ENCODE measurements at regions not wholly inside any gene's neighbourhood (a gene's known extent, or its start where the extent isn't known, plus 50 kb on each side); places are given as distances from the start of the nearest gene placed in this dataset.

DNA sequence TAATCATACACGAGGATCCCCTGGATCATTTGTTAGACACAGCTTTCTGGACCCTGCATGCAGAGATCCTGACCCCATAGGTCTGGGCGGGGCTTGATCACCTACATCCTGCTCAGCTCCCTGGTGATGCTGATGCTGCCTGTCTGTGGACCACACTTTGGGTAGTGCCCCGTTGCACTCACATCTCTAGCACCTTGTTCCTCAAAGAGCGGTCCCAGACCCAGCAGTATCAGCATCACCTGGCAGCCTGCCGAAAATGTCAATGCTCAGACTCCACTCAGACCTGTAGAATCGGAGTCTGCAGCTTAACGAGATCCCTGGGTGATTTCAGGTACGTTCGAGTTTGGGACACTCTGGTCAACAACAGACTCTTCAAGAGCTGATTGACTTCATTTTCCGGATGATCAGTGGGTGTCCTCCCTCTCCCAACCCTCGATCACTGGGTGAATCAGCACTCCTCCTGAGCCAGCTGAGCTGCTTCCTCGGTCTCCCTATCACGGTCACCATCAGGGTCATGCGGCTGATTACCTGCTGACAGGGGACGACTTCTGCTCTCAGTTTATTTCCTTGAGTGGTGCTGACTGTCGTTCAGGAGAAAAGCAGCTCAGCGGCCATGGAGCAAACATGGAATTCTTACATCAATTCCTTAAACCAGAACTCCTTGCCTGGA is 150.6 kb upstream of the RAB12 start:
- no peak for DNase-seq (ENCODE audit: low read depth in 2 of 2)

GRCh38 chr18:8460748-8461147 is 148.5 kb upstream of the RAB12 start:
- DNase-seq (ENCODE audit: low read depth in 2 of 2), result no peak

DNA sequence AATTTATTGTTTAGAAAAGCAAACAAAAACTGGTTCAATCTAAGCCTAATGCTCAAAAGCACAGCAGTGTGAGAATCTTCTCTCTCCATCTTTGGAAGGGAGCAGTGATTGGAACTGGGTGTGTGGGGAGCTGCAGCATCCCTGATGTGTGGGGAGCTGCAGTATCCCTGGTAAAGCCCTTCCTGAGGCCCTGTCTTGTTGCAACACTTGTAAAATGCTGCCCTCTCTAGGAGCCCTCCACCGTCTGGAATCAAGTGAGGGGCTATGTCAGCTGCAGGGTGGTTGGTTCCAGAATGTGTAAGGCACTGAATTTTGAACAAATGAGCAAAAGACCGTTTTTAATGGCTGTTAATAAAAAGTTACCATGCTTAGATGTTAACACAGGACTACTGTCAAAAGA is 147.7 kb upstream of the RAB12 start:
- no peak for DNase-seq (ENCODE audit: low read depth in 2 of 2)

GRCh38 chr18:8462651-8463185 is 146.5 kb upstream of the RAB12 start:
- DNase-seq (ENCODE audit: low read depth in 2 of 2), result no peak

- DNase-seq (ENCODE audit: low read depth in 2 of 2), result no peak
Measured at GRCh38 chr18:8463791-8464190, 145.4 kb upstream of the RAB12 start.

- no peak for DNase-seq (ENCODE audit: low read depth in 2 of 2)
Measured at GRCh38 chr18:8468191-8468590, 141.0 kb upstream of the RAB12 start.

GRCh38 chr18:8468921-8469335 is 140.3 kb upstream of the RAB12 start:
- peak; percentile 40 to 83 for DNase-seq (ENCODE audit: low read depth in 2 of 2)

DNA sequence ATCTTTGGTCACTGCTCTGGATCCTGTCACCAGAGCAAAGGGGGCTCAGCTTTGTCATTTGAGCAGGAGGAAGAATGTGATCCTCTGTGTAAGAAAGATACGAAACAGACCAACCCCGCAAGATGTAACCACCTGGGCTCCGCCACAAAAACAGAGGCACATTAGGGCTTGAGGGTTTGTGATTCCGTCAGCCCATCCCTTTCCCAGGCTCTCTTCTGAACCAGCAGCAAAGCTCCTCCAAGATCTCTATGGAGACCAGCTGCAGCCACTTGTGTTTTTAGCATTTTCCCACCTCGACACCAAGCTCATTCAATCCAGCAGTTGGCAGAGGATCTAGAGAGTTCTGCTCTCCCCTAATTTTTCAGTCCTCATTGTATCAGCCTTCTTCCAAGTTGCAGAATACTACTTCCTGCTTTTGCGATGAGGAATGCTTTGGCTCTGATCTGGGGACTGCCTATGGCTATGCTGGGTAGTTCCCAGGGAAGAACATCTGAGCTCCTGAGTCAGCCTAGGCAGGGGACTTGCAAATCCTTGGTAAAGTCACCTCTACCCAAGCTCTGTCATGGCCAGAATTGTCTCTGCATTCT is 139.6 kb upstream of the RAB12 start:
- DNase-seq (ENCODE audit: low read depth in 2 of 2), result peak in 1 of 2 donors; percentile 49

DNA sequence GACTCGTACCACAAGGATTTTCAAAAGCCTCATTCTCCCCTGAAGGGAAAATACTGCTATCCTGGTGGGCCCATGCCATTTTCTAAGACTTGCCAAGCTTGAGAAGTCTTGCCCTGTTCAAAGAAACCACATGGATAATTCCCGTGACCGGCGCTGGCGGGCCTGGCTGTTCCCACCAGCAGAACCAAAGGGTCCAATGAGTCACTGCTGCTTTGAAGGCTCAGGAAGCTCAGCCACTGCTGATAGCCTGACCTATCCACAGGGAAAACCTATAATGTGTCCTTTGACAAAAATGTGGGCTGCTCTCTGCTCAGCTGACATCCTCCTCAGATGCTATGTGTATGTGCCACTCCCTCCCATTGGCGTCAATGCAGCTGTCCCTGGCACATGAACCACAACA is 137.9 kb upstream of the RAB12 start:
- DNase-seq (ENCODE audit: low read depth in 2 of 2), result peak; percentile 40 to 70

- no peak for DNase-seq (ENCODE audit: low read depth in 2 of 2)
Measured at GRCh38 chr18:8474661-8475060, 134.6 kb upstream of the RAB12 start.

GRCh38 chr18:8477615-8478014 is 131.6 kb upstream of the RAB12 start:
- no peak for DNase-seq (ENCODE audit: low read depth in 2 of 2)

- DNase-seq (ENCODE audit: low read depth in 2 of 2), result peak; percentile 11 to 54
Measured at GRCh38 chr18:8478166-8478967, 130.9 kb upstream of the RAB12 start.

- no peak for DNase-seq (ENCODE audit: low read depth in 2 of 2)
Measured at GRCh38 chr18:8478968-8479370, 130.3 kb upstream of the RAB12 start.

DNA sequence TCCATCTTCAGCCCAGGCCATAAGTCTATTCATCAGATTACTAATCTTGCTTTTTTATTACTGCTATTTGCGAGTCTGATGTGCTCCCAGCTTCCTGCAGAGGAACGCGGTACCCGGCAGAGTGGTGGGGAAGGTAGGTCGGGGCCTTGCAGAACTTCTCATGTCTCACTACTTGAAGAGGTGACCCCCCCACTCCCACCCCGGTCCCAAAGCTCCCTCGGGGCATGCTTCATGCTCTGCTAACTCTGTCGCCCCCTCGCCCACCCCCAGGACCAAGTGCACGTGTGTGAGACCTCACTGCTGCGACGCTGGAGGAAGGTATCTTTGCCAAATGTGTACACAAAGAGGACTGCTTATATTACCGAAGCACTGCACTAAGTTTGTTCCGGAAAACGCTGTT is 129.4 kb upstream of the RAB12 start:
- no peak for DNase-seq (ENCODE audit: low read depth in 2 of 2)

- peak; percentile 48 to 69 for DNase-seq (ENCODE audit: low read depth in 2 of 2)
Measured at GRCh38 chr18:8480506-8481328, 128.5 kb upstream of the RAB12 start.

- no peak for DNase-seq (ENCODE audit: low read depth in 2 of 2)
Measured at GRCh38 chr18:8484951-8485350, 124.3 kb upstream of the RAB12 start.

DNA sequence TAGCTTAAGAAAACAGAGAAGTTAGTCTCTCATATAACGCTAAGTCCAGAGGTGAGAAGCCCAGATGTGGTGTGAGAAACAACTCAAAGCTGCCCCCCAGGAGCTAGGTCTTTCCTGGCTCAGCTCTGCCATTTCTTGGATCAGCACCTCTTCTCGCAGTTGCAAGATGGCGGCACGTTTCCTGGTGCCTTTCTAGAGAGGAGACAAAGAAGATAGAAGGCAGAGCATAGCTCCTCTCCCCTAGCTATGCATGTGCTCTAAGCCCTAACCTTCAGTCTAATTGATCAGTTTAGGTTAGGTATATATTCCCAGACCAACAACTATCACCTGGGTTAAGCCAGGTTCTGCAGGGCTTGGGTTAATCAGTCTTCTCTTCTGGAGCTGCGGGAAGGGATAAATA is 119.5 kb upstream of the RAB12 start:
- DNase-seq (ENCODE audit: low read depth in 2 of 2), result no peak

DNA sequence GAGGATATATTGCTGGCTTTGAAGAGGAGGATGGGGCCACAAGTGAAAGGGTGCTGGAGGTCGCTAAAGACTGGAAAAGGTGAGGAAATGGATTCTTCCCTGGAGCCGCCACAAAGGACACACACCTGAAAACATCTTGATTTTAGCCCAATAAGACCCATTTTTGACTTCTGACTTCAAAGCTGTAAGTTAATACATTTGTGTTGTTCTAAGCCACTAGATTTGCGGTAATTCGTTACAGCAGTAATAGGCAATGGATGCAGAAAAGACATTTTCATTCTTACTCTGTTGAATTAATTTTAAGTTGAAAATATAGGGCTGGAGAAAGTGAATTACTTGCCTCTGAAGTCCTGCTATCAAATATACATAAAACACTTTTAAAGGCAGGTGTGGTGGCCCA is 117.7 kb upstream of the RAB12 start:
- DNase-seq (ENCODE audit: low read depth in 2 of 2), result no peak

- DNase-seq (ENCODE audit: low read depth in 2 of 2), result no peak
Measured at GRCh38 chr18:8493141-8493540, 116.1 kb upstream of the RAB12 start.

GRCh38 chr18:8496186-8496585 is 113.1 kb upstream of the RAB12 start:
- no peak for DNase-seq (ENCODE audit: low read depth in 2 of 2)

GRCh38 chr18:8498905-8499304 is 110.3 kb upstream of the RAB12 start:
- DNase-seq (ENCODE audit: low read depth in 2 of 2), result no peak
